BJ (cell line): ENCODE measurements at regions not wholly inside any gene's neighbourhood (a gene's known extent, or its start where the extent isn't known, plus 50 kb on each side); places are given as distances from the start of the nearest gene placed in this dataset.

Experiments used
- CTCF ChIA-PET: fragments of 350-600 bp; formaldehyde crosslinking; extraction: SDS; loops from one replicate; lab custom pipeline; 2021; ENCODE audit warnings: antibody characterized with exemption, inconsistent platforms; lab: Yijun Ruan, JAX
- POLR2A ChIA-PET: fragments of 300-600 bp; sonication (Branson Sonifier 250); formaldehyde crosslinking; extraction: SDS; loops from one replicate; lab custom pipeline; 2021; ENCODE audit warnings: antibody characterized with exemption; lab: Charles Lee
- DNase-seq: peaks from one replicate; pipeline ENCODE4 v3.0.0-alpha.2; 2011; ENCODE audit warnings: low read depth
- H3K27me3 ChIP-seq: 2 replicates; pipeline ENCODE4 v1.6.0; 2011; ENCODE audit warnings: low read length; ENCODE audit not compliant: control insufficient read depth, insufficient read depth
- H3K36me3 ChIP-seq: 2 replicates; pipeline ENCODE4 v1.5.1; 2011; ENCODE audit warnings: low read length; ENCODE audit not compliant: control insufficient read depth, insufficient read depth
- H3K4me3 ChIP-seq: 2 replicates; pipeline ENCODE4 v1.5.1; 2011; ENCODE audit warnings: low read depth, mild to moderate bottlenecking, control low read depth, low read length
- TF ChIP-seq, protein P1 (sequence below): IDR thresholded peaks from 2 replicates; pipeline ENCODE4 v1.5.1; 2011; ENCODE audit warnings: low read depth, mild to moderate bottlenecking, control low read depth, inconsistent platforms, low read length, moderate library complexity; ENCODE audit not compliant: insufficient read depth

DNA sequence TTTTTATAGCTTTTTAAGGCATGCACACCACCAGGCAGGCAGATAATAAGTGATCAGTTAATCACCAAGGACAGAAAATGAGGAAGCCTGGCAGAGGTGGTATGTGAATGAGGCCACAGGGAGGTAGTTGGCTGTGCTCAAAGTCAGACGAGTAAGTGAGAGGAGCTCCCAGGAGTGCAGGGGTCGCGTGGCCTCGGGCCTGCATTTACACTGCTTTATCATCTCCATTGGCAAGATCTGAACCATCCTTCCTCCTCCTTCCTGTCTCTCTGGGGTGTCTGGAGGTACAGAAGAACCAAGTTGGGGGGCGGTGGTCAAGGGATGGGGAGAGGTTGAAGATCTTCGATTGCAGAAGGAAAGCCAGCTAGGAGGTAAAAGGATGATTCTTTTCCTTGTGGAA is 320.1 kb downstream of the SOX9 start:
- POLR2A ChIA-PET, result no interaction called here
- TF ChIP-seq, protein P1, sequence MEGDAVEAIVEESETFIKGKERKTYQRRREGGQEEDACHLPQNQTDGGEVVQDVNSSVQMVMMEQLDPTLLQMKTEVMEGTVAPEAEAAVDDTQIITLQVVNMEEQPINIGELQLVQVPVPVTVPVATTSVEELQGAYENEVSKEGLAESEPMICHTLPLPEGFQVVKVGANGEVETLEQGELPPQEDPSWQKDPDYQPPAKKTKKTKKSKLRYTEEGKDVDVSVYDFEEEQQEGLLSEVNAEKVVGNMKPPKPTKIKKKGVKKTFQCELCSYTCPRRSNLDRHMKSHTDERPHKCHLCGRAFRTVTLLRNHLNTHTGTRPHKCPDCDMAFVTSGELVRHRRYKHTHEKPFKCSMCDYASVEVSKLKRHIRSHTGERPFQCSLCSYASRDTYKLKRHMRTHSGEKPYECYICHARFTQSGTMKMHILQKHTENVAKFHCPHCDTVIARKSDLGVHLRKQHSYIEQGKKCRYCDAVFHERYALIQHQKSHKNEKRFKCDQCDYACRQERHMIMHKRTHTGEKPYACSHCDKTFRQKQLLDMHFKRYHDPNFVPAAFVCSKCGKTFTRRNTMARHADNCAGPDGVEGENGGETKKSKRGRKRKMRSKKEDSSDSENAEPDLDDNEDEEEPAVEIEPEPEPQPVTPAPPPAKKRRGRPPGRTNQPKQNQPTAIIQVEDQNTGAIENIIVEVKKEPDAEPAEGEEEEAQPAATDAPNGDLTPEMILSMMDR, result no peak
- CTCF ChIA-PET, result interaction anchor here (1.5 kb wide), 1 partner anchor 13 kb away, joined by 3 read pairs; no protein-coding TSS in a partner anchor

DNA sequence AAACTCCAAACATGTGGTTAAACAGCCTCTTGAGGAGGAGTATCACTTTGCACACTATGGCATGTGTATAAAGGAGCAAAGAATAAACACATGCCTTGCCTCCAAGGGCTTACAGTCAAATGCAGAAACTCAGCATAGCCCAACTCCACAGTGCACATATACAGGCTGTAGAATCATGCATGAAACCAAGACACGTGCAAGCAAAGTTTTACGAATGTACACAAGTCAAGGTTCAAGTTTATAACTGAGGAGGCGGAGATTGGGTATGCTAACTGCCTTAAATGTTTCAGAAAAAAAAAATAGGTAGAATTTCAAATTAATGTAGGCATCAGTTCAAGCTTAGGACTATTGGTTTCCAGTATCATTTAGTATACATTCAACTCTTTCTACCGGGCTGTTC is 321.1 kb downstream of the SOX9 start:
- TF ChIP-seq, protein P1, result no peak
- no peak overlapping the region for H3K4me3 ChIP-seq
- ChIA-PET POLR2A (no interaction called here), CTCF (no interaction called here)
- no peak for DNase-seq
- H3K36me3 ChIP-seq, result no peaks in the 10 kb centered on the region
- H3K27me3 ChIP-seq, result no peaks in the 10 kb centered on the region

More for the DNA sequence above, 320.1 kb downstream of the SOX9 start:
- no peaks in the 10 kb centered on the region for H3K36me3 ChIP-seq
- DNase-seq, result no peak
- H3K4me3 ChIP-seq, result no peak overlapping the region
- H3K27me3 ChIP-seq, result no peaks in the 10 kb centered on the region

DNA sequence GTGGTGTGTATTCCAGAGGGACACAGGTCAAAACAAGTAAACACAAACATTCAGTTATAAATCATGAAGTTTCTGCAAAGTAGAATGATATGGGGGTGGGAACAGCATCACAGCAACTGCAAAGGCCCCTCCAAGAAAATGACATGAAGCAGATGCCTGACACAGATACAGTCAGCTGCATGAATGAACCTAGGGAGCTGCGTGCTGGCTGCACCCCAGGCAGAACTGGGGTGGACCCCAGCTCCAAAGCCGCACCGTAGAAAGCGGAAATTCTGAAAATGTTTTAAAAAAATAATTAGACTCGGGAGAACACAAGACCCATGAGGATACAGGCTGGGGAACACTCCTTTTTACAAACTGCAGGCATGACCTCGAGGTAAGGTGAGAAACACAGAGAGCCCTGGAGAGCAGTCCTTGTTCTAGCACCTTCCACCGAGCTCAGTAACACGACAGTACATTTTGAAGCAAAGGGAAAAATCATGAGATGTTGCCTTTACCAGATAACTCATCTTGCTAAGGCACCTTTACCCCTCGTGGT is 323.8 kb downstream of the SOX9 start:
- TF ChIP-seq, protein P1, result no peak
- DNase-seq, result no peak
- Histone ChIP-seq H3K4me3 (no peak overlapping the region), H3K27me3 (no peaks in the 10 kb centered on the region), H3K36me3 (no peaks in the 10 kb centered on the region)
- POLR2A ChIA-PET, result interaction anchor here (0.6 kb wide), 1 partner anchor 74 kb away, joined by 3 read pairs; no protein-coding TSS in a partner anchor
- CTCF ChIA-PET, result no interaction called here

DNA sequence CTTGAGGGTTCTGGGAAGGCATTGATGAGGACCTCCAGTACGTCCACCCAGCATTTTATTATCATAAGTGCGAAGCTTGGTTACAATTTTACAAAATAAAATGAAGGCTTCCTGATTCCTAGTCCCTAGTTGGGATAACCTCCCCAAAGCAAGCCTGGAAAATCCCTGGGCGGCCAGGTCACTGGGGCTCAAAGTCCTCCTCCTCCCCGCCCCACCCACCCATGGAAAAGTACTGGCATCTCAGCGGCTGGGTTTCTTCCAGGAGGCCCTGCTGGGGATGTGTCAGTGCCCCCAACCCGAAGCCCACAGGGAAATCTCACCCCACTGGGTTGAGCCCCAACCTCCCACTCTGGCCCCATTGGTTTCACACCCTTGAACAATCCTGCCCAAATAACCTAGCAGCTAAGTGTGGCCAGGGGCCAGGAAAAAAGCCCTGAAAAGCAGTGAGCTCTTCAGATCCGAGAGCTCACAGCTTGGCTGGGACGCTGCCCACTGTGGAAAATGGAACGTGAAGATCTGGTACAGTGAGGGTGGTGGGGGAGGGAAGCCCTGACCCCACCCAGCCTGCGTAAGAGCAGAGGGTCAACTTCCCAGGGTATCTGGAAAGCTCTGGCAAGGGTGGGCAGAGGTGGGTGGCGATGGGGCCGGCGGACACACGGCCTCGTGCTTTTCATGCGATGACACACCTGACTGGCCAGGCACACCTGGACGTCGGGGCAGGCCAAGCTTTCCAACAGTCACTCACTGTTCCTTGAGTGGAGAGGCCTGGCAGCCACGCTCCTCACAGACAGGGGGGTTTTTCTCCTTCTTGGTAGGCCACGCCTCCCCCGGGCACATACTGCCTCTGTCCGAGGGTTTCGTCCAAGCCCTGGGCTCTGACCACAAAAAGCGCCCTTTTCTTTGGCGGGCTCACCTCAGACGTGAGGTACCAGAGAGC is 324.5 kb downstream of the SOX9 start:
- Histone ChIP-seq H3K36me3 (no peaks in the 10 kb centered on the region), H3K4me3 (no peak overlapping the region), H3K27me3 (no peaks in the 10 kb centered on the region)
- TF ChIP-seq, protein P1, result no peak
- ChIA-PET CTCF (no interaction called here), POLR2A (interaction anchor here (0.6 kb wide), 1 partner anchor 75 kb away, joined by 3 read pairs; no protein-coding TSS in a partner anchor)
- no peak for DNase-seq

DNA sequence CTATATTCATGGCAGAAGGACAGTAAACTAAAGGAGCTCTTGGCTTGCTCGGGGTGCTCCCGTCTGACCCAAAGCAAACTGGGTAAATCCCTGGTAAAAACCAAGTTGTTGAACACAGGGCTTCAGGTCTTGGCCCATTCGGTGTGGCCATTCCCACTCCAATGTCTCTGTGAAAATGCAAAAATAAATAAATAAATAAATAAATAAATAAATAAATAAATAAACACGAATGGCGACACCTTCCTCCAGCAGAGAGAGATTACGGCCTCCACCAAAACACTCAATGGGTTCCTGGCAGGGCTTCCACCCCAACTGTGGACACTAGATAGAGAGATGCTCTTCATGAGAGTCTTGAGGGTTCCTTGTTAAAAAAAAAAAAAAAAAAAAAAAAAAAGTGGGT is 325.3 kb downstream of the SOX9 start:
- no peak overlapping the region for H3K4me3 ChIP-seq
- DNase-seq, result no peak
- no peaks in the 10 kb centered on the region for H3K27me3 ChIP-seq
- no peaks in the 10 kb centered on the region for H3K36me3 ChIP-seq
- ChIA-PET POLR2A (no interaction called here), CTCF (no interaction called here)
- TF ChIP-seq, protein P1, result no peak
